ENCODE measurements at regions not wholly inside any gene's neighbourhood (a gene's known extent, or its start where the extent isn't known, plus 50 kb on each side); places are given as distances from the start of the nearest gene placed in this dataset.

DNA sequence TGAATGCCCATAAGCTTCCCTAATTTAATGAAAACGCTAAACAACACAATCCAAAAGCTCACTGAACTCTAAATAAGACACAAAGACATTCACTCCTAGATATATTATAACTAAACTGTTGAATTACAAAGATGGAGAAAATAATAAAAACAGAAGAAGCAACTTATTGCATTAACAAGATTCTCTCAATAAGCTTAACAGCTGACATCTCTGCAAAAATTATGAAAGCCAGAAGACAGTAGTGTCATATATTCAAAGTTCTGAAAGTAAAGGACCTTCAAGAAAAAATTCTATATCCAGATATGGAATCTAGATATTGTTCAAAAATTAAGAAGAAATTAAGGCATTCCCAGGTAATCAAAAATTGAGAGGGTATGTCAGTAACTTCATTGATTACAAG lies 957.8 kb upstream of the TYRP1 start:
- no peak for TF ChIP-seq ZFX (IDR thresholded peaks at IDR 0.05; ENCODE audit: borderline replicate concordance)
- TF ChIP-seq, protein P1, sequence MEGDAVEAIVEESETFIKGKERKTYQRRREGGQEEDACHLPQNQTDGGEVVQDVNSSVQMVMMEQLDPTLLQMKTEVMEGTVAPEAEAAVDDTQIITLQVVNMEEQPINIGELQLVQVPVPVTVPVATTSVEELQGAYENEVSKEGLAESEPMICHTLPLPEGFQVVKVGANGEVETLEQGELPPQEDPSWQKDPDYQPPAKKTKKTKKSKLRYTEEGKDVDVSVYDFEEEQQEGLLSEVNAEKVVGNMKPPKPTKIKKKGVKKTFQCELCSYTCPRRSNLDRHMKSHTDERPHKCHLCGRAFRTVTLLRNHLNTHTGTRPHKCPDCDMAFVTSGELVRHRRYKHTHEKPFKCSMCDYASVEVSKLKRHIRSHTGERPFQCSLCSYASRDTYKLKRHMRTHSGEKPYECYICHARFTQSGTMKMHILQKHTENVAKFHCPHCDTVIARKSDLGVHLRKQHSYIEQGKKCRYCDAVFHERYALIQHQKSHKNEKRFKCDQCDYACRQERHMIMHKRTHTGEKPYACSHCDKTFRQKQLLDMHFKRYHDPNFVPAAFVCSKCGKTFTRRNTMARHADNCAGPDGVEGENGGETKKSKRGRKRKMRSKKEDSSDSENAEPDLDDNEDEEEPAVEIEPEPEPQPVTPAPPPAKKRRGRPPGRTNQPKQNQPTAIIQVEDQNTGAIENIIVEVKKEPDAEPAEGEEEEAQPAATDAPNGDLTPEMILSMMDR (IDR thresholded peaks at IDR 0.05) = no peak
- no peak overlapping the region for H3K27ac ChIP-seq

DNA sequence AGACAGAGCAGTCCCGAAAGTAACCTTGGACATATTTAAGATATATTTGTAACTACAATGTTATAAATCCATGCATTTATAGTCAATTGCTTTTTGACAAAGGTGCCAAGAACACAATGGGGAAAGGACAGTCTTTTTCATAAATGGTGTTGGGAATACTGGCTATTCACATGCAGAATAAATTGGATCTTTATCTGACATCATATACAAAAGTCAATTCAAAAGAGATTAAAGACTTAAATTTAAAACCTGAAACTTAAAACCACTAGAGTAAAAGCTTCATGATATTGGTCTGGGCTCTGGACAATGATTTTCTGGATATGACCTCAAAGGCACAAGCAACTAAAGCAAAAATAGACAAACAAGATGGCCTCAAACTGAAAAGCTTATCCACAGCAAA lies 950.7 kb upstream of the TYRP1 start:
- no peak overlapping the region for H3K27ac ChIP-seq
- TF ChIP-seq, protein P1 (IDR thresholded peaks at IDR 0.05) = no peak
- no peak for TF ChIP-seq ZFX (IDR thresholded peaks at IDR 0.05; ENCODE audit: borderline replicate concordance)

DNA sequence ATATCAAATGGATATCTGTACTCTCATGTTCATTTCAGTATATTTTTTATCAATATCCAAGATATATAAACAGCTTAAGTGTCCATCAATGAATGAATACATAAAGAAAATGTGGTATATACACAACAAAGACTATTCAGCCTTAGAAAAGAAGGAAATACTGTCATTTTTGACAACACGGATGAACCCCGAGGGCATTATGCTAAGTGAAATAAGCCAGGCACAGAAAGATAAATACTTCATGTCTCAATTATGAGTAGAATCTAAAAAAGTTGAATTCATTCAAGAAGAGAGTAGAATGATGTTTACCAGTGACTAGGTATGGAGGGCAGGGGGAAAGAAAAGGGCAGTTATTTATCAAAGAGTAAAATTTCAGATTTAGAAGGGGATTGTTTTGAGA lies 949.8 kb upstream of the TYRP1 start:
- H3K27ac ChIP-seq = no peak overlapping the region
- TF ChIP-seq, protein P1 (IDR thresholded peaks at IDR 0.05) = no peak
- no peak for TF ChIP-seq ZFX (IDR thresholded peaks at IDR 0.05; ENCODE audit: borderline replicate concordance)

DNA sequence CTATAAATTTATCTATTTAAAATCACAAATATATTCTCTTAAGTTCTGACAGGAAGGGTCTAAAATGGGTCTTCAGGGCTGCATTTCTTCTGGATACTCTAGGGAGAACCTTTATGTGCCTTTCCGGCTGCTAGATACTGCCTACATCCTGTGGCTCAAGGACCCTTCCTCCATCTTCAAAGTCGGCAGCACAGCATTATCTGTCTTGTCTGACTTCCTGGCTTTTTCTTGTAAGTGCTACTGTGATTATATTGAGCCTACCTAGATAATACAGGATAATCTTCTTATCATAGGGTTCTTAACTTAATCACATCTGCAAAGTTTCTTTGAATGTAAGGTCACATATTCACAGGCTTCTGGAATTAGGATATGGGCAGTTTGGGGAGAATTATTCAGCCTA lies 943.8 kb upstream of the TYRP1 start:
- no peak overlapping the region for H3K27ac ChIP-seq
- TF ChIP-seq, protein P1 (IDR thresholded peaks at IDR 0.05) = no peak
- TF ChIP-seq ZFX (IDR thresholded peaks at IDR 0.05; ENCODE audit: borderline replicate concordance) = no peak

DNA sequence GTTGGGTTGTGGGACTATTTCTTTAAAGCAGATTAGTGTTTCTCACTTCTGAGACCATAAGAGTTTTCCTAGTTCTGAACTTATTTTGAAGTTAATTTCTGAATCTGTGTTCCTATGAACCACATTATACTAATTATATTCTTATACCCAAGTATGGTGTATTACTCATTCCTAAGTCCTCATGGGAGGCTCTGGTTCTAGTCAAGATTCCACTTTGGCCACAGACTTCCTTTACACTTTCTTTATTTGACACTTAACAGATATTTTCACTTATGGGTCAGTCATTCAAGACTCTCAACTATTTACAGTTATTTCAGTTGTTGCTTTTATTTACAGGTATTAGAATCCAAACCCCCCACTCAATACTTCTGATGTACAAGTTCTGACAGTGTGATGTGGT lies 937.2 kb upstream of the TYRP1 start:
- TF ChIP-seq, protein P1 (IDR thresholded peaks at IDR 0.05) = no peak
- TF ChIP-seq ZFX (IDR thresholded peaks at IDR 0.05; ENCODE audit: borderline replicate concordance) = no peak
- H3K27ac ChIP-seq = no peak overlapping the region

DNA sequence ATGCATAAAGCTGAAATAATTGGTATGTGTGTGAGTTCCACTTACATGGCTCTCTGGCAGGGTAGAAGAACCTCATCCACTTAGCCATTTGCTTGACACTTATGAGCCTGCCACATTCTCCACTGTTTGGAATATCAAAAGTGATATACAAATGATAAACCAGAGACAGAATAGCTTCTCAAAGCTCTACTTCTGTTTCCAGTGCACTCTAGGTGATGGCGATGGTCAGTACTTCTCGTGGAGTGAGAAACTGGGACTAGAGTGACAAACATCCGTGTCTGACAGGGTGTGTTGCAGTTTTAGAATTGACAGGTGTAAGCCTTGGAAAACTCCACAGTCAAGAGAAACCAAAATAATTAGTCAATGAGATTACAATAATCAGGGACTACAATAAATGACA lies 935.8 kb upstream of the TYRP1 start:
- no peak overlapping the region for H3K27ac ChIP-seq
- no peak for TF ChIP-seq ZFX (IDR thresholded peaks at IDR 0.05; ENCODE audit: borderline replicate concordance)
- TF ChIP-seq, protein P1 (IDR thresholded peaks at IDR 0.05) = no peak

DNA sequence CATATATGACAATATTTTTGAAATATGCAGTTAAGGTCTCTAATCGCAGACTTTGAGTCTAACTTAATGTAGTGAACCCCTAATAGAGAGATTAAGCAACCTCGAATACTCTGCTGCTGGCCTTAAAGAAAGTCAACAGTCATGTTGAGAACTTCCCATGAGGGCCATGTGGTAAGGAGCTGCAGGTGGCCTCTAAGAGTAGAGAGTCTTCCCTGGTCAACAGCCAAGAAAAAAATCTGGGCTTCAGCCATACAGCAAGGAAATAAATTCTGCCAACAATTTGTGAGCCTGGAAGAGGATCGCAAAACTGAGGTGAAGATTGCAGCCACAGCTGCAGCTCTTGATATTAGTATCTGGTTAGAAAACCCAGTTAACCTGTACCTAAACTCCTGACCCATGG lies 935.2 kb upstream of the TYRP1 start:
- TF ChIP-seq ZFX (IDR thresholded peaks at IDR 0.05; ENCODE audit: borderline replicate concordance) = no peak
- TF ChIP-seq, protein P1 (IDR thresholded peaks at IDR 0.05) = no peak
- H3K27ac ChIP-seq = no peak overlapping the region

All from 22Rv1 (cell line).